HCT116 (cell line): ENCODE measurements at regions not wholly inside any gene's neighbourhood (a gene's known extent, or its start where the extent isn't known, plus 50 kb on each side); places are given as distances from the start of the nearest gene placed in this dataset.

Source experiments
- ATAC-seq: fragments of 200-7000 bp; cut with Tn5 transposase; 2 replicates; pipeline ENCODE4 v1.9.1; 2020; ENCODE audit warnings: mild to moderate bottlenecking, moderate library complexity
- BruUV-seq: library from RNA; stranded (reverse); fragments of 400-500 nt; replicated peaks from 2 replicates; lab custom pipeline; 2021; lab: Mats Ljungman, UMichigan
- CTCF ChIA-PET: fragments of 300-600 bp; sonication (Branson Sonifier 250); formaldehyde crosslinking; loops from one replicate; lab custom pipeline; 2021; ENCODE audit warnings: antibody characterized with exemption; lab: Charles Lee
- POLR2A ChIA-PET: fragments of 300-600, 350-600 bp; sonication (Branson Sonifier 250); formaldehyde crosslinking; loops from one replicate; lab custom pipeline; 2021; ENCODE audit warnings: antibody characterized with exemption; lab: Charles Lee
- RAD21 ChIA-PET, 2 experiments: fragments of 300-600 bp; sonication (Branson Sonifier 250); formaldehyde crosslinking; loops; one replicate each; lab custom pipeline; 2023; ENCODE audit warnings: low total read pairs in 2 of 2; ENCODE audit not compliant: uncharacterized antibody in 2 of 2, unreplicated experiment in 2 of 2, low non-redundant PET in 1 of 2; lab: Charles Lee
- DNase-seq: peaks from one replicate; pipeline ENCODE4 v3.0.0-alpha.2; 2010; ENCODE audit warnings: low read depth, low spot score
- H2AFZ ChIP-seq: fragments of 200-600 bp; shearing (Covaris generic), sonication (generic); 2 replicates; pipeline ENCODE4 v1.6.1; 2017; ENCODE audit warnings: low read depth, mixed run types, mixed read lengths, antibody characterized with exemption, low read length; ENCODE audit not compliant: poor library complexity, severe bottlenecking
- H3K27ac ChIP-seq: 2 replicates; pipeline ENCODE4 v1.5.1; 2012; ENCODE audit warnings: low read depth, low read length
- H3K27me3 ChIP-seq: fragments of 200-600 bp; sonication (generic); 2 replicates; pipeline ENCODE4 v1.6.1; 2016; ENCODE audit warnings: mixed run types, low read length, mixed read lengths; ENCODE audit not compliant: insufficient read depth
- H3K36me3 ChIP-seq, 2 experiments: fragments of 200-500 bp in 1 of 2; fragments of 200-600 bp in 1 of 2; sonication (Bioruptor generic) in 1 of 2; sonication (generic) in 1 of 2; 2 replicates each; pipeline versions ENCODE4 v1.5.1 to v1.6.1; 2014 to 2016; ENCODE audit warnings: low read length in 2 of 2, inconsistent platforms in 1 of 2, mixed read lengths in 1 of 2, mixed run types in 1 of 2; ENCODE audit not compliant: insufficient read depth in 2 of 2, control insufficient read depth in 1 of 2
- H3K4me1 ChIP-seq, 2 experiments: fragments of 200-600 bp in 1 of 2; sonication (generic) in 1 of 2; 2 replicates each; pipeline versions ENCODE4 v1.5.1 to v1.6.1; 2012 to 2017; ENCODE audit warnings: low read length in 2 of 2, inconsistent platforms in 1 of 2, mild to moderate bottlenecking in 1 of 2, mixed read lengths in 1 of 2, mixed run types in 1 of 2, moderate library complexity in 1 of 2; ENCODE audit not compliant: insufficient read depth in 2 of 2, control insufficient read depth in 1 of 2
- H3K4me2 ChIP-seq: fragments of 200-600 bp; sonication (generic); 2 replicates; pipeline ENCODE4 v1.6.1; 2017; ENCODE audit warnings: mixed run types, low read length, mixed read lengths
- H3K4me3 ChIP-seq, 2 experiments: fragments of 200-600 bp in 1 of 2; sonication (generic) in 1 of 2; replicated peaks in 1 of 2; 2 replicates each; pipeline ENCODE4 v1.5.1; 2011 to 2016; ENCODE audit warnings: low read length in 2 of 2, control low read depth in 1 of 2, low read depth in 1 of 2, mild to moderate bottlenecking in 1 of 2, mixed read lengths in 1 of 2, mixed run types in 1 of 2
- H3K79me2 ChIP-seq: fragments of 200-600 bp; sonication (generic); 2 replicates; pipeline ENCODE4 v1.6.1; 2017; ENCODE audit warnings: mild to moderate bottlenecking, mixed run types, low read length, moderate library complexity, mixed read lengths; ENCODE audit not compliant: insufficient read depth
- H3K9ac ChIP-seq: fragments of 200-600 bp; sonication (generic); 2 replicates; pipeline ENCODE4 v1.6.1; 2016; ENCODE audit warnings: low read length, mixed read lengths
- H3K9me2 ChIP-seq: fragments of 200-600 bp; sonication (generic), shearing (Covaris generic); 2 replicates; pipeline ENCODE4 v1.6.1; 2017; ENCODE audit warnings: mixed run types, mild to moderate bottlenecking, moderate library complexity; ENCODE audit not compliant: insufficient read depth
- H3K9me3 ChIP-seq, 2 experiments: fragments of 200-500 bp in 1 of 2; fragments of 200-600 bp in 1 of 2; sonication (Bioruptor generic) in 1 of 2; sonication (generic) in 1 of 2; 2 replicates each; pipeline ENCODE4 v1.6.1; 2014 to 2017; ENCODE audit warnings: low read length in 2 of 2, mixed read lengths in 2 of 2, inconsistent platforms in 1 of 2, low read depth in 1 of 2, mild to moderate bottlenecking in 1 of 2, mixed run types in 1 of 2, moderate library complexity in 1 of 2; ENCODE audit not compliant: control insufficient read depth in 1 of 2, insufficient read depth in 1 of 2
- H4K20me1 ChIP-seq: fragments of 200-600 bp; sonication (generic), shearing (Covaris generic); 2 replicates; pipeline ENCODE4 v1.6.1; 2017; ENCODE audit warnings: mixed run types, mild to moderate bottlenecking, moderate library complexity; ENCODE audit not compliant: insufficient read depth
- CBX3 ChIP-seq: IDR thresholded peaks from 2 replicates; pipeline ENCODE4 v1.6.1; 2012; ENCODE audit warnings: low read depth
- CEBPB ChIP-seq: IDR thresholded peaks from 2 replicates; pipeline ENCODE4 v1.6.1; 2012; ENCODE audit warnings: low read depth
- ELF1 ChIP-seq: IDR thresholded peaks from 2 replicates; pipeline ENCODE4 v1.6.1; 2012; ENCODE audit warnings: low read depth, borderline replicate concordance
- EZH2phosphoT487 ChIP-seq: fragments of 200-600 bp; IDR thresholded peaks from 2 replicates; pipeline ENCODE4 v1.6.1; 2018; ENCODE audit warnings: antibody characterized with exemption, borderline replicate concordance
- FOSL1 ChIP-seq: IDR thresholded peaks from 2 replicates; pipeline ENCODE4 v1.6.1; 2012; ENCODE audit warnings: low read depth
- POLR2A ChIP-seq: IDR thresholded peaks from 2 replicates; pipeline ENCODE4 v1.7.0; 2011; ENCODE audit warnings: borderline replicate concordance; ENCODE audit not compliant: insufficient read depth, insufficient read length; ENCODE audit errors: extremely low read depth
- POLR2AphosphoS5 ChIP-seq: IDR thresholded peaks from 2 replicates; pipeline ENCODE4 v1.6.1; 2011; ENCODE audit warnings: mild to moderate bottlenecking, low read depth, low read length, moderate library complexity
- RAD21 ChIP-seq: IDR thresholded peaks from 2 replicates; pipeline ENCODE4 v1.6.1; 2012; ENCODE audit warnings: low read depth, mild to moderate bottlenecking
- SP1 ChIP-seq: IDR thresholded peaks from 2 replicates; pipeline ENCODE4 v1.6.1; 2012; ENCODE audit warnings: low read depth
- SRF ChIP-seq: IDR thresholded peaks from 2 replicates; pipeline ENCODE4 v1.6.1; 2012; ENCODE audit warnings: low read depth
- TCF7L2 ChIP-seq: IDR thresholded peaks from 2 replicates; pipeline ENCODE4 v1.7.0; 2011; ENCODE audit warnings: borderline replicate concordance, inconsistent platforms; ENCODE audit not compliant: insufficient read depth, insufficient read length; ENCODE audit errors: extremely low read depth
- ZNF274 ChIP-seq: fragments of 200-500 bp; sonication (Bioruptor generic); IDR thresholded peaks from 2 replicates; pipeline ENCODE4 v1.6.1; 2014; ENCODE audit warnings: mild to moderate bottlenecking, low read depth, low read length, inconsistent platforms
- intact Hi-C: fragments of 100-400 bp; cut with micrococcal nuclease; formaldehyde crosslinking; loops from 2 replicates; pipeline ENCODE4 v1.10.0; 2022
- TF ChIP-seq, protein P1 (sequence below): IDR thresholded peaks from 2 replicates; pipeline ENCODE4 v1.6.1; 2012
- TF ChIP-seq, protein P2 (sequence below): IDR thresholded peaks from 2 replicates; pipeline ENCODE4 v1.6.1; 2012
- TF ChIP-seq, protein P3 (sequence below): IDR thresholded peaks from 2 replicates; pipeline ENCODE4 v1.6.1; 2011; ENCODE audit warnings: mild to moderate bottlenecking, low read length, moderate library complexity; ENCODE audit not compliant: insufficient replicate concordance; ENCODE audit errors: extremely low read depth
- TF ChIP-seq, protein P4 (sequence below): IDR thresholded peaks from 2 replicates; pipeline ENCODE4 v1.6.1; 2012; ENCODE audit warnings: low read depth

DNA sequence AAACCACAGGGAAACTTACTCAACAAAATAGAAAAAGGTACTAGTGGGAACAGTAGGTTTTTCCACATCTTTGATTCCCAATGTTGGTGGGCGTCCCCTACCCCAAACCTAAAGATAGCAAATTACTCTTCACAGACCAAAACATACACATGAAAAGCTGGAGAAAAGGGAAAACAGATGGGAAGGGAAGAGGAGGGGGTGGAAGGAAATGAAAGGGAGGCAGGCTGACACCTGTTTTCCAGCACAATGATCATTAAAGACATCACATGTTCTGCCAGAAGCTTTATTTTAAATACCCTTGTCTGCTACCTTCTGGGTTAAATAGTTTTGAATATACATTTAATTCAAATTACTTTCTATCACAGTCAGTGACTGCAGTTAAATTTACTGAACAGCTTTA, 1617.9 kb upstream of the SEL1L start:
- DNase-seq (no peak), ATAC-seq (no peak)
- Histone ChIP-seq H3K79me2 (no peaks in the 10 kb centered on the region), H3K9me3 (peaks cover 14 to 23% of the 10 kb centered on the region in 2 experiments; a peak in 2 of 4 replicates), H3K36me3 (no peaks in the 10 kb centered on the region), H3K4me1 (no peaks in the 10 kb centered on the region), H3K27ac (no peak overlapping the region), H3K9ac (no peak overlapping the region), H3K27me3 (no peaks in the 10 kb centered on the region), H2AFZ (no peak overlapping the region), H3K4me3 (no peak overlapping the region), H3K4me2 (no peak overlapping the region), H3K9me2 (no peaks in the 10 kb centered on the region), H4K20me1 (no peaks in the 10 kb centered on the region)
- TF ChIP-seq, protein P1, sequence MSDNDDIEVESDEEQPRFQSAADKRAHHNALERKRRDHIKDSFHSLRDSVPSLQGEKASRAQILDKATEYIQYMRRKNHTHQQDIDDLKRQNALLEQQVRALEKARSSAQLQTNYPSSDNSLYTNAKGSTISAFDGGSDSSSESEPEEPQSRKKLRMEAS: no peak
- no peak for TF ChIP-seq CEBPB
- ChIA-PET RAD21 (no interaction called here), POLR2A (no interaction called here), CTCF (no interaction called here)
- intact Hi-C loops: no loop called here
- no TSS peak for BruUV-seq

DNA sequence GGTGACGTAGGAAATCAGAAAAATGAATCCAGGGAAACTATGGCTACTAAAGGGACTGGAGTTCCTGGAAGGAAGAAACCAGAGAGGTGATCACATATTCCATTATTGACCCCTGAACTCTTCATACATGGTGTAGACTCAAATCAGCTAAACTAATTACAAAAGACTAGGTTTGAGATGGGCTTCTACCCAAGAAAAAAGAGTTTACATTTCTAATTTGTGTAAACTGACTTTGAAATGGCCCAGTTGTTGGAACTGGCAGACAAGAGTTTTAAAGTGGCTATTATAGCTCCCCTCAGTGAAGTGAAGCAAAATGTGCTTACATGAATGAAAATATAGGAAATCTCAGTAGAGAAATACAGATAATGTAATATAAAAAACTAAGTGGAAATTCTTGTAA, 1619.4 kb upstream of the SEL1L start:
- no peaks in the 10 kb centered on the region for H3K36me3 ChIP-seq
- H3K79me2 ChIP-seq: no peaks in the 10 kb centered on the region
- ChIA-PET POLR2A (no interaction called here), CTCF (no interaction called here), RAD21 (no interaction called here)
- no peak overlapping the region for H3K4me3 ChIP-seq
- BruUV-seq: no TSS peak
- H3K4me1 ChIP-seq: no peaks in the 10 kb centered on the region
- H3K27ac ChIP-seq: no peak overlapping the region
- H2AFZ ChIP-seq: no peak overlapping the region
- H3K9me3 ChIP-seq: peaks cover 15 to 17% of the 10 kb centered on the region in 2 experiments; a peak in 2 of 4 replicates
- DNase-seq (no peak), ATAC-seq (no peak)
- no peak overlapping the region for H3K4me2 ChIP-seq
- H3K9ac ChIP-seq: no peak overlapping the region
- no peaks in the 10 kb centered on the region for H3K9me2 ChIP-seq
- no peaks in the 10 kb centered on the region for H3K27me3 ChIP-seq
- H4K20me1 ChIP-seq: no peaks in the 10 kb centered on the region
- intact Hi-C loops: no loop called here
- no peak for TF ChIP-seq RAD21
- TF ChIP-seq CBX3: no peak
- no peak for TF ChIP-seq ELF1
- TF ChIP-seq SRF: no peak
- TF ChIP-seq SP1: no peak
- TF ChIP-seq, protein P2, sequence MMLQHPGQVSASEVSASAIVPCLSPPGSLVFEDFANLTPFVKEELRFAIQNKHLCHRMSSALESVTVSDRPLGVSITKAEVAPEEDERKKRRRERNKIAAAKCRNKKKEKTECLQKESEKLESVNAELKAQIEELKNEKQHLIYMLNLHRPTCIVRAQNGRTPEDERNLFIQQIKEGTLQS: no peak
- TF ChIP-seq FOSL1: no peak
- TF ChIP-seq, protein P1: no peak
- no peak for TF ChIP-seq POLR2AphosphoS5
- no peak for TF ChIP-seq CEBPB
- TF ChIP-seq, protein P3, sequence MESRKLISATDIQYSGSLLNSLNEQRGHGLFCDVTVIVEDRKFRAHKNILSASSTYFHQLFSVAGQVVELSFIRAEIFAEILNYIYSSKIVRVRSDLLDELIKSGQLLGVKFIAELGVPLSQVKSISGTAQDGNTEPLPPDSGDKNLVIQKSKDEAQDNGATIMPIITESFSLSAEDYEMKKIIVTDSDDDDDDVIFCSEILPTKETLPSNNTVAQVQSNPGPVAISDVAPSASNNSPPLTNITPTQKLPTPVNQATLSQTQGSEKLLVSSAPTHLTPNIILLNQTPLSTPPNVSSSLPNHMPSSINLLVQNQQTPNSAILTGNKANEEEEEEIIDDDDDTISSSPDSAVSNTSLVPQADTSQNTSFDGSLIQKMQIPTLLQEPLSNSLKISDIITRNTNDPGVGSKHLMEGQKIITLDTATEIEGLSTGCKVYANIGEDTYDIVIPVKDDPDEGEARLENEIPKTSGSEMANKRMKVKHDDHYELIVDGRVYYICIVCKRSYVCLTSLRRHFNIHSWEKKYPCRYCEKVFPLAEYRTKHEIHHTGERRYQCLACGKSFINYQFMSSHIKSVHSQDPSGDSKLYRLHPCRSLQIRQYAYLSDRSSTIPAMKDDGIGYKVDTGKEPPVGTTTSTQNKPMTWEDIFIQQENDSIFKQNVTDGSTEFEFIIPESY: no peak
- no peak for TF ChIP-seq ZNF274
- no peak for TF ChIP-seq POLR2A
- TF ChIP-seq, protein P4, sequence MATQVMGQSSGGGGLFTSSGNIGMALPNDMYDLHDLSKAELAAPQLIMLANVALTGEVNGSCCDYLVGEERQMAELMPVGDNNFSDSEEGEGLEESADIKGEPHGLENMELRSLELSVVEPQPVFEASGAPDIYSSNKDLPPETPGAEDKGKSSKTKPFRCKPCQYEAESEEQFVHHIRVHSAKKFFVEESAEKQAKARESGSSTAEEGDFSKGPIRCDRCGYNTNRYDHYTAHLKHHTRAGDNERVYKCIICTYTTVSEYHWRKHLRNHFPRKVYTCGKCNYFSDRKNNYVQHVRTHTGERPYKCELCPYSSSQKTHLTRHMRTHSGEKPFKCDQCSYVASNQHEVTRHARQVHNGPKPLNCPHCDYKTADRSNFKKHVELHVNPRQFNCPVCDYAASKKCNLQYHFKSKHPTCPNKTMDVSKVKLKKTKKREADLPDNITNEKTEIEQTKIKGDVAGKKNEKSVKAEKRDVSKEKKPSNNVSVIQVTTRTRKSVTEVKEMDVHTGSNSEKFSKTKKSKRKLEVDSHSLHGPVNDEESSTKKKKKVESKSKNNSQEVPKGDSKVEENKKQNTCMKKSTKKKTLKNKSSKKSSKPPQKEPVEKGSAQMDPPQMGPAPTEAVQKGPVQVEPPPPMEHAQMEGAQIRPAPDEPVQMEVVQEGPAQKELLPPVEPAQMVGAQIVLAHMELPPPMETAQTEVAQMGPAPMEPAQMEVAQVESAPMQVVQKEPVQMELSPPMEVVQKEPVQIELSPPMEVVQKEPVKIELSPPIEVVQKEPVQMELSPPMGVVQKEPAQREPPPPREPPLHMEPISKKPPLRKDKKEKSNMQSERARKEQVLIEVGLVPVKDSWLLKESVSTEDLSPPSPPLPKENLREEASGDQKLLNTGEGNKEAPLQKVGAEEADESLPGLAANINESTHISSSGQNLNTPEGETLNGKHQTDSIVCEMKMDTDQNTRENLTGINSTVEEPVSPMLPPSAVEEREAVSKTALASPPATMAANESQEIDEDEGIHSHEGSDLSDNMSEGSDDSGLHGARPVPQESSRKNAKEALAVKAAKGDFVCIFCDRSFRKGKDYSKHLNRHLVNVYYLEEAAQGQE: no peak
- TF ChIP-seq EZH2phosphoT487: no peak
- TF ChIP-seq TCF7L2: no peak
